Body of pancreas (tissue), 4 donors: ENCODE measurements at regions not wholly inside any gene's neighbourhood (a gene's known extent, or its start where the extent isn't known, plus 50 kb on each side); places are given as distances from the start of the nearest gene placed in this dataset.

Experiments used
- ATAC-seq: fragments of 150-250 bp; one replicate; pipeline ENCODE4 v1.9.1; 2016
- DNase-seq, 4 donors: peaks; one replicate each; pipeline ENCODE4 v3.0.0-alpha.2; 2019
- H3K27ac ChIP-seq, 4 donors: fragments of 200-600 bp; sonication (generic); 1 replicate in 3 of 4; 2 replicates in 1 of 4; pipeline versions ENCODE4 v1.5.1 to v1.6.1; 2016 to 2019; ENCODE audit warnings: mild to moderate bottlenecking in 1 of 4, mixed read lengths in 1 of 4, moderate library complexity in 1 of 4
- H3K27me3 ChIP-seq, 2 donors: fragments of 200-600 bp; sonication (generic); one replicate each; pipeline ENCODE4 v1.6.0; 2016; ENCODE audit warnings: mild to moderate bottlenecking in 1 of 2
- H3K36me3 ChIP-seq, 2 donors: fragments of 200-600 bp; sonication (generic); replicated peaks in 1 of 2; 2 replicates each; pipeline ENCODE4 v1.5.1; 2016; ENCODE audit warnings: low read depth in 2 of 2; ENCODE audit not compliant: insufficient read depth in 1 of 2
- H3K4me1 ChIP-seq: fragments of 200-600 bp; sonication (generic); one replicate; pipeline ENCODE4 v1.6.0; 2016
- H3K4me3 ChIP-seq, 2 donors: fragments of 200-600 bp; sonication (generic); 1 replicate in 1 of 2; 2 replicates in 1 of 2; pipeline ENCODE4 v1.5.1; 2016 to 2019
- H3K9me3 ChIP-seq, 3 donors: fragments of 200-600 bp; sonication (generic); 1 replicate in 2 of 3; 2 replicates in 1 of 3; pipeline ENCODE4 v1.5.1; 2016
- CTCF ChIP-seq, 7 experiments: fragments of 450-650 bp in 4 of 7; fragments of 200-600 bp in 3 of 7; sonication (generic) in 3 of 7; IDR thresholded peaks; one replicate each; pipeline ENCODE4 v1.5.1; 2016 to 2019; ENCODE audit warnings: antibody characterized with exemption in 7 of 7
- POLR2A ChIP-seq, 3 donors: fragments of 450-650 bp; IDR thresholded peaks; one replicate each; pipeline ENCODE4 v1.6.1; 2016; ENCODE audit warnings: antibody characterized with exemption in 3 of 3, mild to moderate bottlenecking in 2 of 3
- WGBS, 2 donors: methylation state at CpG; one replicate each; pipeline ENCODE4 v1.1.5; 2017; 5-methylcytosine and 5-hydroxymethylcytosine counted together
- intact Hi-C: fragments of 100-400 bp; cut with DNase I; formaldehyde crosslinking; loops from one replicate; pipeline ENCODE4 v1.15.1; 2023

- no peak for ATAC-seq
- no peaks in the 10 kb centered on the region for H3K9me3 ChIP-seq
- H3K4me1 ChIP-seq: no peaks in the 10 kb centered on the region
- H3K4me3 ChIP-seq: no peak overlapping the region
- WGBS, 2 donors: 52 to 59% methylated on average over 4 of the region's 4 CpGs
- no peak overlapping the region for H3K27ac ChIP-seq
- intact Hi-C loops: no loop called here
- no peak for TF ChIP-seq POLR2A (IDR thresholded peaks at IDR 0.05)
- TF ChIP-seq CTCF (IDR thresholded peaks at IDR 0.05): no peak
- DNase-seq: no peak
- H3K27me3 ChIP-seq: no peaks in the 10 kb centered on the region
- no peaks in the 10 kb centered on the region for H3K36me3 ChIP-seq
Observed at GRCh38 chr14:76551906-76552305, 176.0 kb downstream of the ESRRB start.

GRCh38 chr14:76564471-76565422, 188.8 kb downstream of the ESRRB start:
- no peak for ATAC-seq
- H3K36me3 ChIP-seq: no peaks in the 10 kb centered on the region
- H3K27ac ChIP-seq: no peak overlapping the region
- no peaks in the 10 kb centered on the region for H3K9me3 ChIP-seq
- H3K27me3 ChIP-seq: no peaks in the 10 kb centered on the region
- no peaks in the 10 kb centered on the region for H3K4me1 ChIP-seq
- intact Hi-C loops: no loop called here
- H3K4me3 ChIP-seq: no peak overlapping the region
- TF ChIP-seq CTCF (IDR thresholded peaks at IDR 0.05) (no peak), POLR2A (IDR thresholded peaks at IDR 0.05) (no peak)
- no peak for DNase-seq
- 78 to 80% methylated on average over 10 to 18 of the region's 18 CpGs for WGBS, 2 donors

GRCh38 chr14:76566439-76566838, 190.5 kb downstream of the ESRRB start:
- 68 to 72% methylated on average over 4 of the region's 4 CpGs for WGBS, 2 donors
- intact Hi-C loops: no loop called here
- no peak overlapping the region for H3K27ac ChIP-seq
- ATAC-seq (no peak), DNase-seq (no peak)
- no peaks in the 10 kb centered on the region for H3K4me1 ChIP-seq
- no peaks in the 10 kb centered on the region for H3K9me3 ChIP-seq
- H3K36me3 ChIP-seq: no peaks in the 10 kb centered on the region
- H3K27me3 ChIP-seq: no peaks in the 10 kb centered on the region
- TF ChIP-seq CTCF (IDR thresholded peaks at IDR 0.05) (no peak), POLR2A (IDR thresholded peaks at IDR 0.05) (no peak)
- H3K4me3 ChIP-seq: no peak overlapping the region

GRCh38 chr14:76574416-76575095, 186.7 kb upstream of the VASH1 start:
- no peaks in the 10 kb centered on the region for H3K36me3 ChIP-seq
- ATAC-seq (no peak), DNase-seq (peak in 1 of 4 donors; percentile 13)
- H3K27ac ChIP-seq: peak overlapping the region in 3 of 4 donors; percentile 7 to 68 (median 63)
- H3K27me3 ChIP-seq: no peaks in the 10 kb centered on the region
- H3K4me1 ChIP-seq: peaks cover 18% of the 10 kb centered on the region
- intact Hi-C loops: no loop called here
- TF ChIP-seq POLR2A (IDR thresholded peaks at IDR 0.05): no peak
- TF ChIP-seq CTCF (IDR thresholded peaks at IDR 0.05): no peak
- no peaks in the 10 kb centered on the region for H3K9me3 ChIP-seq
- H3K4me3 ChIP-seq: no peak overlapping the region
- WGBS, 2 donors: 21 to 25% methylated on average over 22 of the region's 22 CpGs
